ENCODE measurements at regions not wholly inside any gene's neighbourhood (a gene's known extent, or its start where the extent isn't known, plus 50 kb on each side); places are given as distances from the start of the nearest gene placed in this dataset.
A peak's percentile ranks its signal among the peaks of the same experiment; 100 is the strongest.

DNA sequence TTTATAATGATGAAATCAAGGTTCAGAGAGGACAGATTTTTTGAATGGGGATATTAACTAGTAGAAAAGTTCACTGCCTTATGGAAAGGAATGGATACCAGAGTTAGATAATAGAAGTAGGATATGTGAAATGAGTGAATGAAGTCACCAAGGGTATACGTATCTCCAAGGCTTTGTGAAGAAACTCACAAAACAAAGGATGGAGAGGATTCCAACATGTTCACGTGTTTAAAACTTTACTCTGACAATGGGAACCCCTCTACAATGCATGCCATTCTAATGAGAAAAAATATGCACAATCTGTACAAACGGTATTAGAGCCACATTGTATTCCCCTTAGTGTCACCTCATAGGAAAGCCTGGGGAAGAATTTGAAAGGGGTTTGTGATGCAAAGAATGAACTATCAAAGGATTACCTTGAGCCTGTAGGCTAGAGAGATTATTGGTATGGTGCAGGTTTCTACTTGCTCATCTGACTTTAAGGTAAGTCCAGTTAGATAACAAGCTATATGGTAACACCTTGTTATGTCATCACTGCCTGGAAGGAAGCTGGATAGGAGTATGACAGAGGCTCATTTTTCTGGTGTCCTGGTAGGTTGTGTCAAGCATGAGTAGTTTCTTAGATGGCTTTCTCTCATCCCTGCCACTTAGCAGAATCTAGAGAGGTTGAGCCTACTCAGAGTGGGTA is 250.3 kb upstream of the SEMA6A start:
- Mint-ChIP-seq H3K36me3 (no peaks in the 10 kb centered on the region), H3K27ac (no peak overlapping the region), H3K4me1 (peaks cover 16% of the 10 kb centered on the region), H3K27me3 (ENCODE audit: insufficient read depth, low read depth) (no peaks in the 10 kb centered on the region), H3K4me3 (no peak overlapping the region), H3K9me3 (no peaks in the 10 kb centered on the region)
- H3K27ac ChIP-seq, result no peak overlapping the region
- H4K20me1 ChIP-seq (ENCODE audit: low read depth), result no peaks in the 10 kb centered on the region
- no peaks in the 10 kb centered on the region for H3K9me3 ChIP-seq (ENCODE audit: low read depth)
- H3K27me3 ChIP-seq, result no peaks in the 10 kb centered on the region
- DNase-seq (ENCODE audit: low spot score), result no peak
- no peak overlapping the region for H2AFZ ChIP-seq (replicated peaks)
- H3K9ac ChIP-seq, result no peak overlapping the region
- H3K4me2 ChIP-seq, result no peak overlapping the region
- H3K36me3 ChIP-seq, result no peaks in the 10 kb centered on the region
- no peak for TF ChIP-seq EZH2 (IDR thresholded peaks at IDR 0.05)
- no peak for TF ChIP-seq EZH2phosphoT487 (IDR thresholded peaks at IDR 0.05)
- TF ChIP-seq, protein P1, sequence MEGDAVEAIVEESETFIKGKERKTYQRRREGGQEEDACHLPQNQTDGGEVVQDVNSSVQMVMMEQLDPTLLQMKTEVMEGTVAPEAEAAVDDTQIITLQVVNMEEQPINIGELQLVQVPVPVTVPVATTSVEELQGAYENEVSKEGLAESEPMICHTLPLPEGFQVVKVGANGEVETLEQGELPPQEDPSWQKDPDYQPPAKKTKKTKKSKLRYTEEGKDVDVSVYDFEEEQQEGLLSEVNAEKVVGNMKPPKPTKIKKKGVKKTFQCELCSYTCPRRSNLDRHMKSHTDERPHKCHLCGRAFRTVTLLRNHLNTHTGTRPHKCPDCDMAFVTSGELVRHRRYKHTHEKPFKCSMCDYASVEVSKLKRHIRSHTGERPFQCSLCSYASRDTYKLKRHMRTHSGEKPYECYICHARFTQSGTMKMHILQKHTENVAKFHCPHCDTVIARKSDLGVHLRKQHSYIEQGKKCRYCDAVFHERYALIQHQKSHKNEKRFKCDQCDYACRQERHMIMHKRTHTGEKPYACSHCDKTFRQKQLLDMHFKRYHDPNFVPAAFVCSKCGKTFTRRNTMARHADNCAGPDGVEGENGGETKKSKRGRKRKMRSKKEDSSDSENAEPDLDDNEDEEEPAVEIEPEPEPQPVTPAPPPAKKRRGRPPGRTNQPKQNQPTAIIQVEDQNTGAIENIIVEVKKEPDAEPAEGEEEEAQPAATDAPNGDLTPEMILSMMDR (IDR thresholded peaks at IDR 0.05), result no peak
- H3K79me2 ChIP-seq (ENCODE audit: low read depth), result no peaks in the 10 kb centered on the region
- H3K4me3 ChIP-seq, result no peak overlapping the region
- H3K4me1 ChIP-seq, result peaks cover 37% of the 10 kb centered on the region
- H3F3A ChIP-seq (ENCODE audit: low read depth), result peaks cover 25% of the 10 kb centered on the region

DNA sequence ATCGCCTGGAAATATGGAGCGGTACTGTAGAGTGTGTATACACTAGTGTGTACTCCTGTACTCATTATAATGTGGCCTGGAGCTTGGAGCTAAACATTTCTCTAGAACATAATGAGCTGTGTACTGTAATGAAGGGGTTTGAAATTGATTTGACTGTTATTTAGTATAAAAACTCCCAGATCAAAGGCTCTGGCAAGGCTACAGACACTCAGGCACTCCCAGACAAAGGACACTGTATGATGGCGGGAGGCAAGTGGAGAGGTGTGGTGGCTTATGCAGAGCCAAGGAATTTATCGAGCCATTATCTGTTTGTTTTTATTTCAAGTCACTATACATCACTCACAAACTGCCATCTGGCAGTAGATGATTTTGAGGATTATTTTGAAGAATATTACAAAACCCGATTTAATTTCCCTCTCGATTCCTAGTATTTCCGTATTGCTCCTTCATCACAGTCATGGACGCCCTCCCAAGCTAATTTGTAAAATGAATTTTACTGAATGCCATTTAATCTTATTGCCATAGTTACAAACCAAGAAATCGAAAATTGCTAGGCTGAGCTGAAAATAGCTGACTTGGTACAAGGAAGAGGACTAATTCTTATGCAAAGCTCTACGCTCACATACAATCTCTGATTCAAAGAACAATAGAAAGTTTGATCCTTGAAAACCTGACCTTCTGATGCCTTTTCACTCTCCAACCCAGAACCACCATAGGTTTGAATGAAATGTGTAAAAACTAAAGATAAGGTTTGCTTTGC is 240.2 kb upstream of the SEMA6A start:
- H2AFZ ChIP-seq (replicated peaks), result peak overlapping the region; percentile 40
- H3K4me2 ChIP-seq, result peak overlapping the region; percentile 12
- no peaks in the 10 kb centered on the region for H3K79me2 ChIP-seq (ENCODE audit: low read depth)
- Mint-ChIP-seq H3K27me3 (ENCODE audit: insufficient read depth, low read depth) (no peaks in the 10 kb centered on the region), H3K4me1 (peaks cover 39% of the 10 kb centered on the region), H3K4me3 (no peak overlapping the region), H3K27ac (peak overlapping the region; percentile 81), H3K9me3 (peaks cover 5% of the 10 kb centered on the region), H3K36me3 (peaks cover 2% of the 10 kb centered on the region)
- no peaks in the 10 kb centered on the region for H4K20me1 ChIP-seq (ENCODE audit: low read depth)
- no peaks in the 10 kb centered on the region for H3K9me3 ChIP-seq (ENCODE audit: low read depth)
- H3K4me3 ChIP-seq, result no peak overlapping the region
- no peak overlapping the region for H3K27ac ChIP-seq
- H3F3A ChIP-seq (ENCODE audit: low read depth), result peaks cover 47% of the 10 kb centered on the region
- no peak overlapping the region for H3K9ac ChIP-seq
- peaks cover 44% of the 10 kb centered on the region for H3K4me1 ChIP-seq
- DNase-seq (ENCODE audit: low spot score), result no peak
- no peaks in the 10 kb centered on the region for H3K27me3 ChIP-seq
- no peaks in the 10 kb centered on the region for H3K36me3 ChIP-seq
- no peak for TF ChIP-seq EZH2phosphoT487 (IDR thresholded peaks at IDR 0.05)
- TF ChIP-seq, protein P1 (IDR thresholded peaks at IDR 0.05), result no peak

DNA sequence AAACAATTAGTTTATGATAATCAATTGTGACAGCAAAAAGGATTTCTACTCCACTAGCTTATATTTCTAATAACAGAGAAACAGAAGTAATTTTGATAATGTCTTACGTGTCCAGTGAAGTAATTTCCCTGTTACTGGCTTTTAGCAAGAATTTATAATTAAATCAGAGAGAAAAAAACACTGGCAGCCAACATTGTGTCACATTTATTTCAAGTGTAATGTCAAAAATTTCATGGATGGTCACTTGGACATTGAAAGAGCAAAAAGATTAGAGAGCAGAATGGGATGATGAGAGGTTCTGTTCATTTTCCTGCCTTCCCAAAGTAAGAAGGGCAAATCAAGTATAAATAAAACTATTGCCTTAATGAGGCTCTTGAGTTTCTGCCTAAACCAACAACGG is 239.3 kb upstream of the SEMA6A start:
- peaks cover 47% of the 10 kb centered on the region for H3K4me1 ChIP-seq
- H3K27ac Mint-ChIP-seq, result peak overlapping the region; percentile 55
- no peaks in the 10 kb centered on the region for H4K20me1 ChIP-seq (ENCODE audit: low read depth)
- no peak overlapping the region for H3K9ac ChIP-seq
- H3K4me1 Mint-ChIP-seq, result peaks cover 39% of the 10 kb centered on the region
- no peak overlapping the region for H2AFZ ChIP-seq (replicated peaks)
- TF ChIP-seq EZH2 (IDR thresholded peaks at IDR 0.05), result no peak
- TF ChIP-seq, protein P1 (IDR thresholded peaks at IDR 0.05), result no peak
- TF ChIP-seq EZH2phosphoT487 (IDR thresholded peaks at IDR 0.05), result no peak
- peaks cover 47% of the 10 kb centered on the region for H3F3A ChIP-seq (ENCODE audit: low read depth)
- H3K9me3 Mint-ChIP-seq, result peaks cover 5% of the 10 kb centered on the region
- no peaks in the 10 kb centered on the region for H3K27me3 Mint-ChIP-seq (ENCODE audit: insufficient read depth, low read depth)
- H3K27me3 ChIP-seq, result no peaks in the 10 kb centered on the region
- DNase-seq (ENCODE audit: low spot score), result no peak
- H3K4me2 ChIP-seq, result no peak overlapping the region
- H3K9me3 ChIP-seq (ENCODE audit: low read depth), result no peaks in the 10 kb centered on the region
- H3K36me3 ChIP-seq, result no peaks in the 10 kb centered on the region
- H3K36me3 Mint-ChIP-seq, result peaks cover 2% of the 10 kb centered on the region
- H3K4me3 Mint-ChIP-seq, result no peak overlapping the region
- H3K27ac ChIP-seq, result no peak overlapping the region
- H3K79me2 ChIP-seq (ENCODE audit: low read depth), result no peaks in the 10 kb centered on the region
- no peak overlapping the region for H3K4me3 ChIP-seq

Measured in neural progenitor cell (in vitro differentiated cells).